ENCODE measurements at regions not wholly inside any gene's neighbourhood (a gene's known extent, or its start where the extent isn't known, plus 50 kb on each side); places are given as distances from the start of the nearest gene placed in this dataset.
"Not testable (repeated sequence)": the region's sequence is repeated elsewhere in the genome, so short reads cannot be mapped to it uniquely, and the experiment has no call there.

DNA sequence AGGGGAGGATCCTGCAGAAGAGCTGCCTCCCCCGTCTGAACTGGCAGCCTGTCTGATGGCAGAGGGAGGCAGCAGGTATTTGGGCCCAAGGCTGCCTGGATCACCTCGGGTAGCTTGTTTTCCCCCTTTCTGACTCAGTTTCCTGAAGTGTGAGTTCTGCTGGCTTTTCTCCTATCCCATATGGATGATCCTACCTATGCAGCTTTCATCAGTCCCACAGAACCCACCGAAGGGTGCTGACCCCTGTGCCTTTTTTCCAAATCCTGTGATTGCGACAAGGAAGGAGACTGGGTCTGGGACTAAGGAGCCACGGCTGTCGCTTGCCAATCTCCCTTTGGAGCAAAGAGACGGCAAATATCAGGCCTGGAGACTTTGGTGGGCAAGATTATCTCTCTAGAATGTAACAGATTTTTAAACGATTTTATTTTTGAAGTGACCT, 208.7 kb downstream of the BANP start:
- H3K27ac Mint-ChIP-seq (ENCODE audit: low read depth); H3K36me3 Mint-ChIP-seq (ENCODE audit: insufficient read depth); H3K4me1 Mint-ChIP-seq; ATAC-seq (replicated peaks; ENCODE audit: extremely low read depth, poor library complexity, severe bottlenecking); H3K27me3 Mint-ChIP-seq; H3K9me3 Mint-ChIP-seq; DNase-seq (ENCODE audit: low spot score in 2 of 2); H3K4me3 Mint-ChIP-seq: not testable (repeated sequence)

DNA sequence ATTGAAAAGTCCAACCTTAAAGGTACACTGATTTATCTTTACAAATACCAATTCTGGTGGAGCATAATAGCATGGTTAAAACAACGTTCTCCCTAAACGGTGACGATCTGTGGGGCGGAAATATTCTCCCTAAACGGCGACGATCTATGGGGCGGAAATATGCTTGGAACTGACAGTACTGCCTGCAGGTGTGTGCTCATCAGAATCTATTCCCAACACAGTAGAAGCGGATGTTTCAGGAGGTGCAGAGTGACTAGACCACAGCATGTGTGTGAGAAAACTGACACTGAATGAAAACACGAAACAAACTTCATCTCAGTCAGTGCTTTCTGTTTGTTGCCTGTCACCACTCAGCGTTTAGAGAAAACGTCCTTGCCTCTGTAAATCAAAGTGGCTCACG, 210.0 kb downstream of the BANP start:
- not testable (repeated sequence) for ATAC-seq (replicated peaks; ENCODE audit: extremely low read depth, poor library complexity, severe bottlenecking); H3K27ac Mint-ChIP-seq (ENCODE audit: low read depth); H3K36me3 Mint-ChIP-seq (ENCODE audit: insufficient read depth); H3K9me3 Mint-ChIP-seq; H3K4me3 Mint-ChIP-seq; H3K27me3 Mint-ChIP-seq; H3K4me1 Mint-ChIP-seq; DNase-seq (ENCODE audit: low spot score in 2 of 2)

DNA sequence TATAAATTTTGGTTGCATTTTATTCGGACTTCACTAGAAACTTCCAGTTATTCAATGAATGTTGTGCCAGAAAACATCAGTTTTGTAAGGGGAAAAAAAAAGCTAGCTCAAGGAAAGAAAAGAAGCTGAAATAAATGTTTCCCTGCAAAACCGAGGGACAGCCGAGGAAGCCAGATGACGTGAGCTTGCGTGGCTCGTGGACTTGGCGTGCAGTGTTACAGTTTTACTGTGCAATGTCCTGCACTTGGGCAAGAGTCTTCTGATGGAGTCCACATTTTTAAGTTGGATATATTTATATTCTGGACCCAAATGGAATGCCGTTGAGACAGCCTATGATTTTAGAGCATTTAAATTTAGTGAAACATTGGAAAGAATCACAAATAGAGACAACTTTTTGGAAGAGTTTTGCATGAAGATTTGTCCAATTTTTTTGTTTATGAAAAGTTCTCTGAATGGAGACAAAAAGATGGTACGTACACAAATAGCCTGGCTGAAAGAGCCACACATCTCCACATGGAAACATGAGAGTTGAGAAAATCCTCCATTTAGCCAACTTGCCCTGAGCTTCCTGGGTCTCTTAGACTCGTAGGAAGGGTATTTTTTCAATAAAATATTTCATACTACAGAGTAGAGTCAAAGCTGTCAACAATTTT, 210.5 kb downstream of the BANP start:
- not testable (repeated sequence) for H3K9me3 Mint-ChIP-seq; H3K27me3 Mint-ChIP-seq; DNase-seq (ENCODE audit: low spot score in 2 of 2); H3K4me1 Mint-ChIP-seq; H3K4me3 Mint-ChIP-seq; H3K36me3 Mint-ChIP-seq (ENCODE audit: insufficient read depth); H3K27ac Mint-ChIP-seq (ENCODE audit: low read depth); ATAC-seq (replicated peaks; ENCODE audit: extremely low read depth, poor library complexity, severe bottlenecking)

DNA sequence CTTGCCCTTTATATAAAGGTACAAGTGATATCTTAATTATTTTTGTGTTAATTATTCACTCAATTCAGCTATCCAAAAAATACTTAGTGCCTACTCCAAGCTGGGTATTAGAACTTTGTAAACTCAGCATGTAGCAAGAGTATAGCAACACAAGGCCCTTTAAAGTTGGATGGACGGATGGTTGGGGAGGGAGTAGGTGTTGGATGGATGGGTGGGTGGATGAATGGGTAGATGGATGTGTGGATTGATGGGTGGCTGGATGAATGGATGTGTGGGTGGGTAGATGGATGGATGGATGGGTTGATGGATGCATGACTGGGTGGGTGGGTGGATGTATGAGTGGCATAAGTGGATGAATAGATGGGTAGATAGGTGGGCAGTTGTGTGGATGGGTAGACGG, 211.5 kb downstream of the BANP start:
- not testable (repeated sequence) for H3K36me3 Mint-ChIP-seq (ENCODE audit: insufficient read depth); H3K4me3 Mint-ChIP-seq; H3K27ac Mint-ChIP-seq (ENCODE audit: low read depth); ATAC-seq (replicated peaks; ENCODE audit: extremely low read depth, poor library complexity, severe bottlenecking); H3K27me3 Mint-ChIP-seq; DNase-seq (ENCODE audit: low spot score in 2 of 2); H3K9me3 Mint-ChIP-seq; H3K4me1 Mint-ChIP-seq

DNA sequence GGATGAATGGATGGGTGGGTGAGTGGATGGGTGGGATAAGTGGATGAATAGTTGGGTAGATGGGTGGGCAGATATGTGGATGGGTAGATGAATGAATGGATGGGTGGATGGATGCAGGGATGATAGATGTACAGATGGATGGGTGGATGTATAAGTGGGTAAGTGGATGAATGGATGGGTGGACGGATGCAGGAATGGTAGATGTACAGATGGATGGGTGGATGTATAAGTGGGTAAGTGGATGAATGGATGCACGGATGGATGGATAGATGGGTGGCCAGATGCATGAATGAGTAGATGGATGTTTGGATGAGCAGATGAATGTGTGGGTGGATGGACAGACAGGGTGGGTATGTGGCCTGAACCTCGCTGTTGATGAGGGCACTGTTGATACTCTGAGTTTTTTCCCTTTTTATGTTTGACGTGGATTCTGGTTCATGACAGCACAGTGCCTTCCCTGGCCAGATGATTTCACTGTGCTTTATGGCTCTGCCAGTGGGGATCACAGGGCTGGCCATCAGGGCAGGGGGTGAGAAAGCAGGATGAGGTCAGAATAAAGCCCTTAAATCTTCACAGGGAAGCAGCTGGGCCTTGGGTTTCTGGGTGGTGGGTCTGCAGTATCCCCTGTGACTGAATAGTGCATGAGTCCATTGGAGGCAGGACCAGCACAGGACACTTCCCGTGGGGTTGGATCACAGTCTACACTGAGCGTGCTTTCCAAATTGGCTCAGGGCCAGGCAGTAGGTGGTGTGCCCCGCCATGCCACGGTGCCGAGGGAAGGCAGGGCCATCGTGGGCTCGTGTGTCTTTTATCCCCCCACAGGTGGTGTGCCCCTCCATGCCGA, 213.2 kb downstream of the BANP start:
- ATAC-seq (replicated peaks; ENCODE audit: extremely low read depth, poor library complexity, severe bottlenecking); H3K36me3 Mint-ChIP-seq (ENCODE audit: insufficient read depth); H3K27me3 Mint-ChIP-seq; H3K4me1 Mint-ChIP-seq; H3K4me3 Mint-ChIP-seq; DNase-seq (ENCODE audit: low spot score in 2 of 2); H3K9me3 Mint-ChIP-seq; H3K27ac Mint-ChIP-seq (ENCODE audit: low read depth): not testable (repeated sequence)

DNA sequence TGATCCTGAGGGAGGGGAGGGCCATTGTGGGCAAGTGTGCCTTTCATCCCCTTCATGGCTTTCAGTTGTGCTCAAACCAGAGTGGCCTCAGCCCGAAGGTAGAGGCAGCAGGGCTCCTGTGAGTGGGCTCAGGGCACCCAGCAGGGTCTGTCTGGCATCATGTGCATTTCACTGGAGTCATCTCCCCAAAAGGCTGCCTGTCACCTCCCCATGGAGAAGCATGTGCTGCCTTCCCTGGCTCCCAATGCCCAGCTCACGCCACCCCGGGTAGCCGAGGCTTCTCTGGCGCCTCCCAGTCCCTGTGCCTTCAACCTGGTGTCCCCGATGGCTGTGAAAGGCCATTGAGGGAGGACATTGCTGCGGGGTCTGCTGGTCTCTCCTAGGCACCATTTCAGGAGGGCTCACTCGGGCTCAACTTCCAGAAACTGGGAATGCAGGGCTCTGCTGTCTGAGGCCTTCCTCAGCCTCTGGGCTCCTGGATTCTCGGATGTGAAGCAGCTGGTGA, 213.9 kb downstream of the BANP start:
- H3K4me3 Mint-ChIP-seq: not testable (repeated sequence)

DNA sequence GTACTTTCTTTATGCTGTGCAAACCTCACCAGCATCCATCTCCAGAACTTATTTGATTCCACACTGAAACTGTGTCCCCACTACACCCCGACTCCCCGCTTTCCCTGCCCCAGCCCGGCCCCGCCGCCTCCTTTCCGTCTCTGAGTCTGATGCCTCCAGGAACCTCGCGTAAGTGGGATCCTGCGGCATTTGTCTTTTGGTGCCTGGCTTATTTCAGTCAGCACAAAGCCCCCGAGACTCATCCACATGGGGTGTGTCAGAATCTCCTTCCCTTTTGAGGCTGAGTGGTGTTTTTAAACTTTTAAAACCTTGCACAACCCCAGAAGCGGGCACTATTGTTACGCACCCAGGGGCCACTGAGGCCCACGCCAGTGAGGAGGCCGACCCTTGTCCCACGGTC, 214.4 kb downstream of the BANP start:
- H3K27ac Mint-ChIP-seq (ENCODE audit: low read depth); H3K9me3 Mint-ChIP-seq; DNase-seq (ENCODE audit: low spot score in 2 of 2); H3K4me3 Mint-ChIP-seq; ATAC-seq (replicated peaks; ENCODE audit: extremely low read depth, poor library complexity, severe bottlenecking); H3K4me1 Mint-ChIP-seq; H3K36me3 Mint-ChIP-seq (ENCODE audit: insufficient read depth): not testable (repeated sequence)
- peaks cover 10% of the 10 kb centered on the region for H3K27me3 Mint-ChIP-seq

More for the DNA sequence above, 213.9 kb downstream of the BANP start:
- not testable (repeated sequence) for H3K4me1 Mint-ChIP-seq; ATAC-seq (replicated peaks; ENCODE audit: extremely low read depth, poor library complexity, severe bottlenecking); H3K9me3 Mint-ChIP-seq; DNase-seq (ENCODE audit: low spot score in 2 of 2); H3K27me3 Mint-ChIP-seq; H3K27ac Mint-ChIP-seq (ENCODE audit: low read depth); H3K36me3 Mint-ChIP-seq (ENCODE audit: insufficient read depth)

DNA sequence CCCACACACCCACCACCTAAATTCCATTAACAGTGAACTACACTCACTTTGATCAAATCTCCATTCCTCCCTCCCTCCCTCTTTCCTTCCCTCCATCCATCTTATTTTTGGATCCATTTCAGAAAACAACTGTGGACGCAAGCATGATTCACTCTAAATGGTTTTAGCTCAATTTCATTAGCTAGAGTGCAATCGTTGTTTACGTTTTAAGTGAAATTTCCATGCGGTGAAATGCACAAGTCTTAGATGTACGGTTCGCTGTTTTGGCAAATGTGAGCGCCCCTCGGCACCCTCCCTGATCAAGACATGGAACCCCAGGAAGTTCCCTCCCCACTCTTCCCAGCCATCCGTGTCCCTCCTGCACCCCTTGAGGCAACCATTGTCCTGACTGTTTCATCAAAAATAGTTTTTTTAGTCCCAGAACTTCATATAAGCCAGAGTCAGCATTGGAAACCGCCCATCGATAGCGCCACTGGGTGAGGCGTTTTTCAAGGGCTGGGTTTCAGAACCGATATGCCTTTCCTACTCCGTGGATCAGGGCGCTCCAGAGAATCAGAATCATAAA, 215.1 kb downstream of the BANP start:
- not testable (repeated sequence) for H3K27ac Mint-ChIP-seq (ENCODE audit: low read depth); H3K36me3 Mint-ChIP-seq (ENCODE audit: insufficient read depth); DNase-seq (ENCODE audit: low spot score in 2 of 2); H3K4me1 Mint-ChIP-seq; H3K4me3 Mint-ChIP-seq; ATAC-seq (replicated peaks; ENCODE audit: extremely low read depth, poor library complexity, severe bottlenecking); H3K9me3 Mint-ChIP-seq
- peaks cover 16% of the 10 kb centered on the region for H3K27me3 Mint-ChIP-seq

DNA sequence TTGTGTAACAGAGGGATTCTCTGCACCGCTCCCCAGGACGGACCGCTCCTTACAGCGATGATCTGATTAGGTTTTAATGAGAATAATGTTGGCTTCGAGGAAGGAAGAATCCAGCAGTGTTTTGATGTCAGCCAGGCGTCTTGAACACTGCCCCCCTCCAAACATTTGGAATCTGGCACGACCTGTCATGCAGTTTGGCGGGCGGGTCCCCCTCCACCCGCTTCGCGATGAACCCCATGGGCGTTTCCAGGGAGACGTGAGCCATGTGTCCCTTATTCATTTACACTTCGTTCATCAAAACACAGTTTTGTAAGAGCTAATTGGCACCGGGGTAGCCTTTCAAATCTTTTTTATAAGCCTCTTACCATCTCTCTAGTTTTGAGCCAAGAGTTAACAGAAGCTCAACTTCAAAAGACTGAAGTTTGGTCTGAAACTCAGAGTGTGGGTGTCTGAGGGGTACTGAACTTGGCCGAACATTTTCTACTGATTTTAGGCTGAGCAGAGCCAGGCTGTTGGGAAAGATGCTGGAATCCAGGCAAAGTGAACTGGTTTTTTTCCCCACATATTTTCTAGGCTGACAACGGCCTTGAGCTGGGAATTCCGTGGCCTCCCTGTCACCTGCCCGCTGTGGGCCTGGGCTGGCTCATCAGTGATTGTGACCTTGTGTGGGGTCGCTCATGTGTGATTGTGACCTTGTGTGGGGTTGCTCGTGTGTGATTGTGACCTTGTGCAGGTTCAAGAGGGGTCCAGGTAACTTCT, 214.8 kb upstream of the ZNF469 start:
- H3K27ac Mint-ChIP-seq (ENCODE audit: low read depth); H3K4me1 Mint-ChIP-seq; ATAC-seq (replicated peaks; ENCODE audit: extremely low read depth, poor library complexity, severe bottlenecking); DNase-seq (ENCODE audit: low spot score in 2 of 2); H3K36me3 Mint-ChIP-seq (ENCODE audit: insufficient read depth); H3K9me3 Mint-ChIP-seq; H3K4me3 Mint-ChIP-seq: not testable (repeated sequence)
- peaks cover 33% of the 10 kb centered on the region for H3K27me3 Mint-ChIP-seq

DNA sequence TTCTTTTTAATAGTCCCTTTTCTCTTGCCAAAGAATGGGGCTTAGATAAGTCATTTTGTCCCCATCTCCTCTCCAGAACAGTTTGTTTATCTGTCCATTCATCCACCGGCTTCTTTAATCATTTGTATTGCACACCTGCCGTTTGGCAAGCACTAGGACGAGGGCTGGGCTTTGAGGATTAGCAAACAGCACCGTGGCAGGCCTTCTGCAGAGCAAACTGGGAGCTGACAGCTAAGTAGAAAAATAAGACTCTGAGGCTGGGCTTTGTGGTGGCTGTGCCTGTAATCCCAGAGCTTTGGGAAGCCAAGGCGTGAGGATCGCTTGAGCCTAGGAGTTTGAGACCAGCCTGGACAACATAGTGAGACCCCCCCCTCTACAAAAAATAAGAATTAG, 214.2 kb upstream of the ZNF469 start:
- H3K27ac Mint-ChIP-seq (ENCODE audit: low read depth); H3K4me1 Mint-ChIP-seq; H3K4me3 Mint-ChIP-seq; ATAC-seq (replicated peaks; ENCODE audit: extremely low read depth, poor library complexity, severe bottlenecking); H3K9me3 Mint-ChIP-seq; DNase-seq (ENCODE audit: low spot score in 2 of 2); H3K36me3 Mint-ChIP-seq (ENCODE audit: insufficient read depth): not testable (repeated sequence)
- H3K27me3 Mint-ChIP-seq: peaks cover 39% of the 10 kb centered on the region

DNA sequence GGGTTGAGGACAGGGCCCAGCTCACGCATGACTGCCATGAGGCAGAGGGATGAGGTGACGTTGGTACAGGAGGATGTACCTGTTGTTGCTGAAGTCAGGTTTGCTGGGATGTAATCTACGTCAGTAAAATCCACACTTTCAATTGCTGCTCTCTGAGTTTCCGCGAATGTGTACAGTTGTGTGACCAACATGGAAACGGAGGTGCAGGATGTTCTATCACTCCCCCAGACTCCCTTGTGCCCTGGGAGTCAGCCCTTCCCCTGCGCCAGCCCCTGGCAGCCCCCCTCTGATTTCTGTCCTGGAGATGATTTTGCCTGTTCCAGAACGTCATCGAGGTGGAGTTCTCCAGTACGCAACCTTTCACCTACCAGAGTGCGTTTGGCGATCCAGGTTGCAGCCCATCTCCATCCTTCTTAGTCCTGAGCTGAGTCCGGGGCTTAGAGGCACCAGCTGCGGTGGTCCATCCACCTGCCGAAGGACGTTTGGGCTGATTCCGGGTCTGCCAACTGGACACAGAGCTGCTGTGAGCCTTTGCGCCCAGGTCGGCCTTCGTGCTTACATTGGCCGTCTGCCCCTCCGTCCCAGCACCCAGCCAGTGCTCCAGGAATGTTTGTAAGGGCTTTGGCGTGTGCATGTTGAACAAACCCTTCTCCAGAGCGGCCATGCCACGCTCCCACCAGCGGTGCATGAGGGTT, 213.5 kb upstream of the ZNF469 start:
- peaks cover 41% of the 10 kb centered on the region for H3K27me3 Mint-ChIP-seq
- H3K27ac Mint-ChIP-seq (ENCODE audit: low read depth); H3K9me3 Mint-ChIP-seq; H3K4me3 Mint-ChIP-seq; H3K4me1 Mint-ChIP-seq; ATAC-seq (replicated peaks; ENCODE audit: extremely low read depth, poor library complexity, severe bottlenecking); H3K36me3 Mint-ChIP-seq (ENCODE audit: insufficient read depth); DNase-seq (ENCODE audit: low spot score in 2 of 2): not testable (repeated sequence)

DNA sequence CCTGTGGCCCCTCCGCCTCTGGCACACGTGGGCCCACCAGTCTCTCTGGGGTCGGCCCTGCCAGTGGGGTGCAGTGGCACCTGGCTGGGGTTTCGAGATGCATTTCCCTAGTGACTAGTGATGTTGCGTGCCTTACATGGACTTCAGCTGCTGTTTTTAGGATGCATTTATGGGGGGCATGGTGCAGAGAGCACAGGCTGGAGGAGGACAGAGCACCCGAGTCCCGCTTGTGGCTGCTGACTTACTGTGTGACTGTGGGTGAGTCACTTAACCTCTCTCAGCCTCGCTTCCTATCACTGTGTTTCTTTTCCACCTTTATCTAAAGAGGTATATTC, 213.0 kb upstream of the ZNF469 start:
- H3K36me3 Mint-ChIP-seq (ENCODE audit: insufficient read depth); H3K27ac Mint-ChIP-seq (ENCODE audit: low read depth); ATAC-seq (replicated peaks; ENCODE audit: extremely low read depth, poor library complexity, severe bottlenecking); DNase-seq (ENCODE audit: low spot score in 2 of 2); H3K4me3 Mint-ChIP-seq; H3K4me1 Mint-ChIP-seq; H3K9me3 Mint-ChIP-seq: not testable (repeated sequence)
- peaks cover 43% of the 10 kb centered on the region for H3K27me3 Mint-ChIP-seq

Measured in central memory CD8-positive, alpha-beta T cell (primary cell).